ENCODE measurements at regions not wholly inside any gene's neighbourhood (a gene's known extent, or its start where the extent isn't known, plus 50 kb on each side); places are given as distances from the start of the nearest gene placed in this dataset.

- Histone ChIP-seq H3K36me3 (no peaks in the 10 kb centered on the region), H3K4me3 (ENCODE audit: low read depth, low read length) (no peak overlapping the region), H3K27me3 (ENCODE audit: insufficient read depth, low read depth, severe bottlenecking) (no peaks in the 10 kb centered on the region), H3K9me3 (ENCODE audit: severe bottlenecking) (no peaks in the 10 kb centered on the region), H3K27ac (no peak overlapping the region)
- no peak for DNase-seq
- TF ChIP-seq, protein P1, sequence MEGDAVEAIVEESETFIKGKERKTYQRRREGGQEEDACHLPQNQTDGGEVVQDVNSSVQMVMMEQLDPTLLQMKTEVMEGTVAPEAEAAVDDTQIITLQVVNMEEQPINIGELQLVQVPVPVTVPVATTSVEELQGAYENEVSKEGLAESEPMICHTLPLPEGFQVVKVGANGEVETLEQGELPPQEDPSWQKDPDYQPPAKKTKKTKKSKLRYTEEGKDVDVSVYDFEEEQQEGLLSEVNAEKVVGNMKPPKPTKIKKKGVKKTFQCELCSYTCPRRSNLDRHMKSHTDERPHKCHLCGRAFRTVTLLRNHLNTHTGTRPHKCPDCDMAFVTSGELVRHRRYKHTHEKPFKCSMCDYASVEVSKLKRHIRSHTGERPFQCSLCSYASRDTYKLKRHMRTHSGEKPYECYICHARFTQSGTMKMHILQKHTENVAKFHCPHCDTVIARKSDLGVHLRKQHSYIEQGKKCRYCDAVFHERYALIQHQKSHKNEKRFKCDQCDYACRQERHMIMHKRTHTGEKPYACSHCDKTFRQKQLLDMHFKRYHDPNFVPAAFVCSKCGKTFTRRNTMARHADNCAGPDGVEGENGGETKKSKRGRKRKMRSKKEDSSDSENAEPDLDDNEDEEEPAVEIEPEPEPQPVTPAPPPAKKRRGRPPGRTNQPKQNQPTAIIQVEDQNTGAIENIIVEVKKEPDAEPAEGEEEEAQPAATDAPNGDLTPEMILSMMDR (IDR thresholded peaks at IDR 0.05; ENCODE audit: low read depth, low read length), result no peak
These were observed 166.8 kb upstream of the TOX3 start for GRCh38 chr16:52713740-52714139.

- no peaks in the 10 kb centered on the region for H3K27me3 ChIP-seq (ENCODE audit: insufficient read depth, low read depth, severe bottlenecking)
- H3K27ac ChIP-seq, result no peak overlapping the region
- no peak for DNase-seq
- TF ChIP-seq, protein P1 (IDR thresholded peaks at IDR 0.05; ENCODE audit: low read depth, low read length), result peak; percentile 41; the same call in 1 of the 2 replicates
- H3K9me3 ChIP-seq (ENCODE audit: severe bottlenecking), result no peaks in the 10 kb centered on the region
- no peaks in the 10 kb centered on the region for H3K36me3 ChIP-seq
- no peak overlapping the region for H3K4me3 ChIP-seq (ENCODE audit: low read depth, low read length)
These were observed 162.4 kb upstream of the TOX3 start for GRCh38 chr16:52709306-52709705.

- no peaks in the 10 kb centered on the region for H3K9me3 ChIP-seq (ENCODE audit: severe bottlenecking)
- DNase-seq, result no peak
- H3K4me3 ChIP-seq (ENCODE audit: low read depth, low read length), result no peak overlapping the region
- TF ChIP-seq, protein P1 (IDR thresholded peaks at IDR 0.05; ENCODE audit: low read depth, low read length), result no peak
- H3K27me3 ChIP-seq (ENCODE audit: insufficient read depth, low read depth, severe bottlenecking), result no peaks in the 10 kb centered on the region
- H3K36me3 ChIP-seq, result no peaks in the 10 kb centered on the region
- no peak overlapping the region for H3K27ac ChIP-seq
These were observed 161.5 kb upstream of the TOX3 start for GRCh38 chr16:52708476-52708875.

DNA sequence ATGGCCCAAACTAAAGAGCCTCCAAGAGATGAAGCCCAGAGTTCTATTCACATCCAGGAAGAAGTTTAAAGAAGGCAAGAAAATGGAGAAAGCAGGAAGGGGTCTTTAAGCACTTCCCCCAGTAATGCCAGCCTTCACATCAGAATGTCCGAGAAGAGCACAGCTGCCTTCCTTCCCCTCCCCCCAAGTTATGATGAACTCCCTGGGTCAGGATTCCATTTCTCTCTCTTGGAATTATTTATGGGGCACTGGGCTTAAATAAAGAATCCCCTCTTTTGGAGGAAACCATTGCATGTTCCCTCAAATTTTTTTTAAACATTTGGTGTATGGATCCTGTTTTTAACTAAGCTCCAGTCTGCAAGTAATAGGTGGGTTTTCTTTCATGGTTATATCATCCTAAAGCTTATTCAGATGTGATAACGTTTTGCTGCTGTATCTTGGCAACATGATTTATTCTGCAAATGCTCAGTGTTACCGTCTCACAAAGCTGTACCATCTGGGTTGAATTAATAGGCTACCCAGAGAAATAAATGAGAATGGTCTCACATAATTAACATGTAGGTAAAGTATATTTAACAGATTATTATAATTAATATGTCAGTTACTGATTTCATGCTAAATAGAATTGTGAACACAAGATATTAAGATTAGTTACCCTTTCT, 160.9 kb upstream of the TOX3 start:
- H3K36me3 ChIP-seq, result no peaks in the 10 kb centered on the region
- H3K27ac ChIP-seq, result no peak overlapping the region
- TF ChIP-seq, protein P1 (IDR thresholded peaks at IDR 0.05; ENCODE audit: low read depth, low read length), result no peak
- no peaks in the 10 kb centered on the region for H3K9me3 ChIP-seq (ENCODE audit: severe bottlenecking)
- H3K4me3 ChIP-seq (ENCODE audit: low read depth, low read length), result no peak overlapping the region
- H3K27me3 ChIP-seq (ENCODE audit: insufficient read depth, low read depth, severe bottlenecking), result no peaks in the 10 kb centered on the region
- no peak for DNase-seq

DNA sequence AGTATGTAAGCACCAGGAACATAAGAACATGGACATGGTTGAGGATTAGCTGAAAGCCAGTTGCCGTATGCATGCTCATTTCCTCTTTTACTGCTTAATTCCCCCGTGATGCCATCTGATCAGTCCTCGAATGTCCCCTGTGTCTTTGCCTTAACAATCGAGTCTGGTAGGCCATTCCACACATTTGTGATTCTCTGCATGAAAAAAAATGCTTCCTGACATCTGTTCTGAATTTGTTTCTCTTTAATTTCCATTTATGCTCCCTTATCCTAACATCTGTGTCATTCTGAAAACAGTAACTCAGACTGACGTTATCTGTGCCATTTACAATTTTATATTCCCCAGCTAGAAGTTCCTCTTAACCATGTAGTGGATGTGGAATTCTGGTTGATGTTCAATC, 158.2 kb upstream of the TOX3 start:
- H3K27me3 ChIP-seq (ENCODE audit: insufficient read depth, low read depth, severe bottlenecking), result no peaks in the 10 kb centered on the region
- no peak overlapping the region for H3K4me3 ChIP-seq (ENCODE audit: low read depth, low read length)
- DNase-seq, result no peak
- TF ChIP-seq, protein P1 (IDR thresholded peaks at IDR 0.05; ENCODE audit: low read depth, low read length), result no peak
- no peaks in the 10 kb centered on the region for H3K36me3 ChIP-seq
- H3K27ac ChIP-seq, result no peak overlapping the region
- no peaks in the 10 kb centered on the region for H3K9me3 ChIP-seq (ENCODE audit: severe bottlenecking)

DNA sequence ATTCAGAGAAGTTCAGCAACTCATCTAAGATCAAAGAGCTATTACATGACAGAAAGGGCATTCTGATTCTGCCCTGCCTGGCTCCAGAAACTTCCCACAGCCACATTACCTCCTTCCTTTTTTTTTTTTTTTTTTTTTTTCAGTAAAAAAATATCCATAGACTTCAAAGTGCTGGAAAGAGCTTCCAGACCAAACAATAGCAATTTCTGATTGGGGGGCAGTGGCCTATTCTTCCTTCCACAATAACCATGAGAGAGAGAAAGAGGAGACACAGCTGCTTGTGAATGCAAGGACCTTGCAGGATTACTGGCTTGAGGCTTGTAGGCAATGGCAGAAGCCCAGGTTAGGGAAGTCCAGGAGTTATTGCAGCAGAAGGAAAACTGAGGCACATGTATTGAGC, 151.0 kb upstream of the TOX3 start:
- no peaks in the 10 kb centered on the region for H3K27me3 ChIP-seq (ENCODE audit: insufficient read depth, low read depth, severe bottlenecking)
- peaks cover 2% of the 10 kb centered on the region for H3K9me3 ChIP-seq (ENCODE audit: severe bottlenecking)
- H3K4me3 ChIP-seq (ENCODE audit: low read depth, low read length), result no peak overlapping the region
- TF ChIP-seq, protein P1 (IDR thresholded peaks at IDR 0.05; ENCODE audit: low read depth, low read length), result no peak
- no peaks in the 10 kb centered on the region for H3K36me3 ChIP-seq
- no peak for DNase-seq
- no peak overlapping the region for H3K27ac ChIP-seq

Data from WERI-Rb-1 (cell line).